NOMO-1 treated with dmso at 0.1 percent for 144 hours (cell line): ENCODE measurements at regions not wholly inside any gene's neighbourhood (a gene's known extent, or its start where the extent isn't known, plus 50 kb on each side); places are given as distances from the start of the nearest gene placed in this dataset.
A peak's percentile ranks its signal among the peaks of the same experiment; 100 is the strongest.

Experiments
- DNase-seq: peaks from one replicate; lab custom pipeline; 2025; ENCODE audit not compliant: unreplicated experiment; lab: John Stamatoyannopoulos, UW

- DNase-seq = no peak
Observed at GRCh38 chr6:129967427-129967826, 51.0 kb upstream of the L3MBTL3 start.

- no peak for DNase-seq
Observed at GRCh38 chr6:129966125-129966524, 52.3 kb upstream of the L3MBTL3 start.

DNA sequence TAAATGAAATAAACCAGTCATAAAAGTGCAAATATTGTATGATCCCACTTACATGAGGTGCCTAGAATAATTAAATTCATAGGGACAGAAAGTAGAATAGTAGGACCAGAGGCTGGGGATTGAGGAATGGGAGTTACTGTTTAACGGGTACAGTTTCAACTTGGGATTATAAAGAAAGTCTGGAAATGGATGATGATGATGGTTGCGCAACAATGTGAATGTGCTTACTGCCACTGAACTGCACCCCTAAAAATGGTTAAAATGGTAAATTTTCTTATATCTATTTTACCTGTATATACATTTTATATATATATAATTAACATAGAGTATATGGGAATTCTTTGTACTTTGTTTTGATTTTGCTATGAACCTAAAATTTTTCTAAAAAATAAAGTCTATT is 53.3 kb upstream of the L3MBTL3 start:
- no peak for DNase-seq

- no peak for DNase-seq
Observed at GRCh38 chr6:129959358-129959930, 58.9 kb upstream of the L3MBTL3 start.

DNA sequence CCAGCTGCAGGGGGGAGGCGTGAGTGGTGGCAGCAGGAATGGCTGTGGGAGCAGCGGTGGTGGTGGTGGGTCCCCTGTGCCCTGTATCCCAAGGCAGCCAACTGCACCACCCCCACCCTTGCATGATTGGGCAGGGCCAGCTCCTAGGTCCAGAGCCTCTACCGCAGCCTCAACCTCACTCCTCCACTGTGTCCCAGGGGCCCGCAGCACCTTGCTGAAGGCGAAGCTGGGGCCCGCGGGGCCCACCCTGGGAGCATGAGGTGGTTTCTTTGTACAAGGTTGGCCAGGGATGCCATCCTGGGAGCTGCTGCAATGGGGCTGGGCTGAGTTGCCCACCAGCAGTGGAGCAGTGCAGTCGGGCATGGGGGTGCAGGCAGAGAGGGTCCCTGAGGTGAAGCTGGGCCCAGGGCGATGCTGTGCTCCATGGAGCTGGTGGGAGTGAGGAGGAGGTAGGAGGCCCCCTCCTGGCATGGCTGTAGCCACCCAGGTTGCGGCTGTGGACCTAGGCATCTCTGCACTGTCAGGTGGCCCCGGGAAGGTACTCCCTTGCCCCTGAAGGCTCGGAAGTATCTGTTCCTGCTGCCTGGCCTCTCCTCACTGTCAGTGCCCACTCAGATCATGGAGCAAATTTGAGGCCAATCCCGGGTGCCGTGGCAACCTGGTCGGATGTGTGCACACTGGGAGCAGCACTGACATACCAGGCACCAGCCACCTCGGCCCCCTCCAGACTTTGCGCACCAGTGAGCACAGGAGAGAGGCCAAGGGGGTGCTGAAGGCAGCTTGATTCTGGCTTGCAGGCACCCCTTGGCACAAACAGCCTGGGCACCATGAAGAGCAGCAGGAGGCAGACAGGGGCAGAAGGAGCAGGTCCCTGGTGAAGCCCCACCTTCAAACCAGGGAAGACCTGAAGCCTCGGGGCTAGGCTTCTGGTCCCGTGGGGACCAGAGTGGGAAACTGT is 60.2 kb upstream of the L3MBTL3 start:
- DNase-seq = no peak

DNA sequence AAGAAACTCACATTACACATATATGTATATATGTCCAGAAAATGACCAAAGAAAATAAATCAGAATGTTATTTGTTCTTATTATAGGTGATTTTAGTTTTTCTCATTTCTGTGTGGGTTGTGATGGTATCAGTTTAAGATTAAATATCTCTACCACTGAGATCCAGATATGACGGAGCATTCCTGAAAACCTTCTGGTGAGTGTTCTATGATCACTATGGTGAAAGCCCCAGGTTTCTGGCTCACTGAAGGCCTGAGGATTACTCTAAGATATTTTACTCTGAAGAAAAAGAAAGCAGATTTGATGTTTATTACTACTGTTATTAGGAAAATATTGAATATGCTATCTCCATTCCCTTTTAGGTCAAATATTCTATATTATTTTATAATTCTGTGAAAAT is 62.8 kb upstream of the L3MBTL3 start:
- no peak for DNase-seq

DNA sequence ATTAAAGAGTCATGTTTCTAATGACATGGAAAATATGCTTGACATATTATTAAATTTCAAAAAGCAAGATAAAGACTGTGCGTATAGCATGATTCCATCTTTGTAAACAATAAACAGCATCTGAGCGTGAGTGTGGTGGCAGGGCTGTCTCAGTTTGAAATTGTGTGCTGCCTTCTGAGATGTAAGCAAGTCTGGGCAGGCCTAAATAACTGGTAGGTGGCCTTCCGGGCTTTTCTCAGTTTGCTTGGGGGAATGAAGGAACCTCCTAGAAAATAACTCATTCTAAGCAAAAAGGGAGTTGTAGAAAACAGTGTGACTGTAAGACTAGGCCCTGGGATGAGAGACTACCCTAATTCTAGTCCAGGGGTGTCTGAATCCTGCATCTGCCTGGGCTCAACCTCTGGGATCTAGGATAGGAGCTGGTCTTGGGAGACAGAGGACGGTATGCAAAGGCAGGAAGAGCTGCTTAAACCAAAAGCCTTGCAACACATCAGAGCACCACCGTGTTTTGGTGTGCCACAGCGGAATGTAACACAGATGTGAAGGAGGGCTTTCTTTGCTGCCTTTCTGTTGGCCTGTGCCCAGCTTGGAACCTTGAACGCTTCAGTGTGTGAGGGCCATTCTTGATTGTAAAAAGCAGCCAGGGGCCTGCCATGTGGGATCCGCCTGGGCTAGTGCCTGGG is 63.5 kb upstream of the L3MBTL3 start:
- no peak for DNase-seq

DNA sequence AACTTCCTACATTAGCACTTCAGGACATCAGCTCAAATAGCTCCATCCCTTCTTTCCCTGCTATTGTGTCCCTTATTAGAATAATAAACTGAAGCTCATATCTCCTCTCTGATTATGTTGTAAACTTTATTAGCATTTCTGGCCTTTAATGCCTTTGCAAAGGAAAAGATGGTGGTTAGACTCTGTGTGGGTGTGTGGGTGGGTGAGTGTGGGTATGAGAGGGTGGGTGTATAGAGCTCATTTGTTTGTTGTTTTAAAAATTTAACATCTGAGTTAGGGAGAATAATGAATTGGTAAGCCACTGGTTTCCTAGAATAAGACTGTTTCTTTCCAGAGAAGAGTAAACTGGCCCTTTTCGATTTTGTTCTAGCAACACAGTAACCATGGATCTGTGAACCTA is 70.6 kb upstream of the L3MBTL3 start:
- DNase-seq = no peak

GRCh38 chr6:129946439-129947140 is 71.8 kb upstream of the L3MBTL3 start:
- DNase-seq = no peak

DNA sequence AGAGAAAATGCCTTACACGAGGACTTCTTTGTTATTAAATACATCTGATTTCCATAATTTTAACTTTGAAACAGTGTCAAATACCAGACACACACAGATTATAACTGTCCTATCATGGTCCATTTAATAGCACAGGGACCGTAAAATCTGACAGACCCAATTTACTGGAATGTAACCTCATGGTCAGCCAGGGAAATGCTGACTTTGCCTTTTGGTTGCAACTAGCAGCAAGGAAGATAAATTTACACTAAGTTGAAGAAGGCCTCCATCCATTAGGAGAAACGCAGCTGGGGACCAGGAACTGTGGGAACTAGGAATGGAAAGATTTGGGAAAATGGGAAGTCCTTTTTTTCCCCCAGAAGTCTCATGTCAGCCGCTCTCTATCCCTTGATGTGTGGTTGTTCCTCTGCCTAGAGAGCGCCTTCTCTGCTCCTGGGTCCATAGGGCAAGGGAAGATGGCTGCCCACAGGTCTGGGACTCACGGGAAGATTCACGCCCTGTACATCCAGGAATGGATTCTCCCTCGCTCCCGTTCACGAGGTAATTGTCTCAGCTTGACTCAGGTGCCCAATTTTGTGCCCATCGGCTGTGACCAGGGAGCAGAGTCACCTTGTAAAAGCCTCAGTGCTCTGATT is 74.6 kb upstream of the L3MBTL3 start:
- no peak for DNase-seq

DNA sequence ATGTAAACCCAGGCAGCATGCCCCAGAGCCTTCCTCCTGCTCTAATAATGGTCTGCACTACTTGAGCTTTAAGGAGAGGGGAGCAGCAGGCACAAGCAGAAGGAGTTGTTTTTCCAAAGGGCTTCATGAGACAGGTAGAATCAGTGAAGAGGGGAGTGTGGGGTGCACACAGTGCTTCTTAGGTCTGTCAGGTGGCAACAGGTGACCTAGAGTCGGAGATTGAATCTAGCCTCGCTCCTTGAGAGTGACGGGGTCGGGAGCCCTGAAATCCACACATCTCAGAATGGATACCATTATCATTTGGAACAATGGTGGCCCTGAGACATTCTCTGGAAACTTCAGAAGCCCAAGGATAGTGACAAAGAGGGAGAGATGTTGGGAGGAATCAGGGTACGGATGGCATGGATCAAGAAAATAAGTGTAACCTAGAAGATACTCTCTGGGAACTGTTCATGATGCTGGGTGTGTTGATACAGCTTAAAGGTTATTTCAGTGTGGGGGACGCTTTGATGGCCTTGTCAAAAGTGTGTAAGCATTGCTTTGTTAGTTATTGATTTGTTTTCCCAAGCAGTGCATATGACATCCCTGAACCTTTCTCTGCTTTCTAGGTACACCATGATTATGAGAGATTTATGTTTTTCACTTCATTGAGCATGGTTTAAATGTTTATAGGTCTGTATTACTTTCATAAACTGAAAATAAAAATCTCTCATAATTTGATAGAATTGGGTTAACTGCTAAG is 77.8 kb upstream of the L3MBTL3 start:
- no peak for DNase-seq

- no peak for DNase-seq
Observed at GRCh38 chr6:129938249-129939020, 77.3 kb upstream of the TMEM244 start.

DNA sequence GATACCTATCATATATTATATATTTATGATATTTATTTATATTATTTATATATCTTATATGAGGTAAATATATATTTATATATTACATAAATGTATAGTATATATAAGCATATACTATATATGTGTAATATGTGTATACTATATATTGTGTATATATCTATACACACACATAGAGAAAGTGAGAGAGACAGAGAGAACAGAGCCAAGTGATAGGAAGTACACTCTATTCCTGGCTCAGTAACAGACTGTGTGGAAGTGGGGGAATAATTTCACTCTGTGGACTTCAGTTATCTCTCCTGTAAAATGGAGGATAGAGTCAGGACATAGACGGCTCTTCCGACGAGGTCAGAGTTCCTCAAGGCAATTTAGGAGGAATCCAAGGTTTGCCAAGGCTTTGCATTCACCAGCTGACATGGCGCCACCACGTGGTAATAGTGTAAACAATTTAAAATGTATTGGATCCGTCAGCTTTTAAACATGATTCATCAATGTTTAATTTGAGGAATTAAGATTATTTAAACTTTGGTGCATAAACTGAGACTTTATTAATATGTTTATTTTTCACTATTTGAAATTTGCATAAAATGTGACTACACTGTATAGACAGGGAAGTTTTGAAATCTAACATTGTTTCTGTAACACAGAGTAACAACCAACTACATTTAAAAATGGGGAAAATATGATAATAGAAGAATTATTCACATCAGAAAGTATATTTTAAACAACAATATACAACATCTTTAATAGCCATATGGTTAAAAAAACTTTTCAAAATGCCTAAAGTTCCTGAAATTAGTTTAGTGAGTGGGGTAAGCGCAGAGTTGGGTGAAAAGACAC is 75.4 kb upstream of the TMEM244 start:
- DNase-seq = peak; percentile 4

DNA sequence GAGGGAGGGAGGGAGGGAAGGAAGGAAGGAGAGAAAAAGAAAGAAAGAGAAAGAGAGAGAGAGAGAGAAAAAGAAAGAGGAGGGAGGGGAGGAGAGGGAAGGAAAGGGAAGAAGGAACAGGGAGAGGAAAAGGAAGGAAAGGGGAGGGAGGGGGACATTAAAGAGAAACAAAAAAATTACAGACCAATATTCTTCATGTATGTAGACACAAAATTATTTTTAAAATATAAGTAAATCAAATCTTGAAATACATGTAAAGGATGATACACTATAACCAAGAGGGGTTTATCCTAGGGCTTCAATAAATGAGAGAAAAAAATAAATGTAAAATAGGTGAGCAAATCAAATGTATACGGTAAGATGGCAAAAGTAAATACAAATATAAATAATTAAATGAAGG is 71.2 kb upstream of the TMEM244 start:
- no peak for DNase-seq

- no peak for DNase-seq
Observed at GRCh38 chr6:129929433-129929832, 68.3 kb upstream of the TMEM244 start.

DNA sequence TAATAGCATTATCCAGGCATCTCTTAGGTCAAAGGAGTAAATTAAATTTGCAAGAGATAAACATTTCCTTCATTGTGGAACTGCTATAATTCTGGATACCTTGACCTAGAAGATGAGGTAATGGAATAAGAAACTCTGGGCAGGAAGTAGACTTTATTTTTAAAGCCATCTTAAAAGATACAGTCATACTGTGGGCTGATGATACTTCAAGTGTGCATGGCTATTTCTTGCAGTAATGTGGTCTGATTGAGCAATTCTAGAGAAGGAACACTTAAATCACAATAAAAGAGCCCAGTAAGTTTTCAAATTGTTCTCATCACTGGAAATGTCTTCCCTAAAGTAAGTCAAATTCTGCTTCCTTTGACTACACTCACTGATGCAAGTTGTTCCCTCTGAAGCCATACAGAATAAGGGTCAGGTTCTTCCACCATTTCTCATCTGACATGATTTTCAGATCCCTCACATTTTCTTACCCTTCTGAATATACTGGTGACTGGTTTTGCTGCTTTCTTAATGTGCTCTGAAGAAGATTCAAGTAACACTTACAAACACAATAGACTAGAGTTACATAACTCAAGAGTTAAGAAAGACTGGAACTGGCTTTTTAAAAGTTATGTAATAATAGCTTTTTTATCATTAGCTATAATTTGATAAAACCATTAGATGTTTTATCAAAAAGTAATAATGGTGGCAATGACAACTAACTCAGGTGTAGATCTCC is 62.6 kb upstream of the TMEM244 start:
- DNase-seq = peak; percentile 5

- DNase-seq = no peak
Observed at GRCh38 chr6:129921169-129921817, 60.2 kb upstream of the TMEM244 start.
